Activated CD8-positive, alpha-beta T cell treated with anti-CD3 and anti-CD28 coated beads, Interleukin-2, amount 10 ng/mL, durations not matched to agents 7 days and 5 days (primary cell): ENCODE measurements at regions not wholly inside any gene's neighbourhood (a gene's known extent, or its start where the extent isn't known, plus 50 kb on each side); places are given as distances from the start of the nearest gene placed in this dataset.
"Not testable (repeated sequence)": the region's sequence is repeated elsewhere in the genome, so short reads cannot be mapped to it uniquely, and the experiment has no call there.

Source experiments
- ATAC-seq: fragments of 150-1000 bp; cut with Tn5 transposase; one replicate; pipeline ENCODE4 v1.10.0; 2021; ENCODE audit warnings: moderate library complexity
- CTCF ChIA-PET: fragments of 350-600 bp; sonication (Branson Sonifier 250); formaldehyde crosslinking; loops from one replicate; lab custom pipeline; 2021; ENCODE audit warnings: antibody characterized with exemption; lab: Charles Lee
- POLR2A ChIA-PET: fragments of 350-600 bp; sonication (Branson Sonifier 250); formaldehyde crosslinking; loops from one replicate; lab custom pipeline; 2021; ENCODE audit warnings: antibody characterized with exemption; lab: Charles Lee
- DNase-seq: peaks from one replicate; pipeline ENCODE4 v3.0.0-alpha.2; 2020
- H3K27ac Mint-ChIP-seq: one replicate; pipeline ENCODE4 v1.8.0; 2021; ENCODE audit warnings: mild to moderate bottlenecking, mixed read lengths
- H3K27me3 Mint-ChIP-seq: one replicate; pipeline ENCODE4 v1.8.0; 2021; ENCODE audit warnings: low read depth, mixed read lengths
- H3K36me3 Mint-ChIP-seq: one replicate; pipeline ENCODE4 v1.8.0; 2021; ENCODE audit warnings: low read depth, mixed read lengths
- H3K4me1 Mint-ChIP-seq: one replicate; pipeline ENCODE4 v1.8.0; 2021; ENCODE audit warnings: low read depth, mixed read lengths
- H3K4me3 Mint-ChIP-seq: one replicate; pipeline ENCODE4 v1.8.0; 2021; ENCODE audit warnings: mild to moderate bottlenecking, mixed read lengths
- H3K9me3 Mint-ChIP-seq: one replicate; pipeline ENCODE4 v1.8.0; 2022; ENCODE audit warnings: mixed read lengths; ENCODE audit not compliant: insufficient read depth

GRCh38 chr13:54368387-54368786 lies 1339.8 kb downstream of the OLFM4 start:
- POLR2A ChIA-PET, result no interaction called here

GRCh38 chr13:54373211-54373610 lies 1344.6 kb downstream of the OLFM4 start:
- POLR2A ChIA-PET, result no interaction called here
- H3K4me3 Mint-ChIP-seq, result no peak overlapping the region
- no peak for ATAC-seq
- H3K27me3 Mint-ChIP-seq, result no peaks in the 10 kb centered on the region
- H3K4me1 Mint-ChIP-seq, result no peaks in the 10 kb centered on the region
- H3K27ac Mint-ChIP-seq, result no peak overlapping the region
- DNase-seq, result no peak
- H3K36me3 Mint-ChIP-seq, result no peaks in the 10 kb centered on the region
- CTCF ChIA-PET, result no interaction called here
- H3K9me3 Mint-ChIP-seq, result peaks cover 28% of the 10 kb centered on the region

More at GRCh38 chr13:54368387-54368786, 1339.8 kb downstream of the OLFM4 start:
- H3K4me1 Mint-ChIP-seq, result no peaks in the 10 kb centered on the region
- no peaks in the 10 kb centered on the region for H3K27me3 Mint-ChIP-seq
- no peak overlapping the region for H3K4me3 Mint-ChIP-seq
- no peak for DNase-seq
- no peak for ATAC-seq
- H3K27ac Mint-ChIP-seq, result no peak overlapping the region
- peaks cover 31% of the 10 kb centered on the region for H3K9me3 Mint-ChIP-seq
- no peaks in the 10 kb centered on the region for H3K36me3 Mint-ChIP-seq
- CTCF ChIA-PET, result no interaction called here

GRCh38 chr13:54379461-54379860 lies 1350.8 kb downstream of the OLFM4 start:
- peaks cover 18% of the 10 kb centered on the region for H3K9me3 Mint-ChIP-seq
- ChIA-PET POLR2A (no interaction called here), CTCF (no interaction called here)
- no peak for ATAC-seq
- H3K4me3 Mint-ChIP-seq, result no peak overlapping the region
- no peak for DNase-seq
- no peaks in the 10 kb centered on the region for H3K27me3 Mint-ChIP-seq
- no peak overlapping the region for H3K27ac Mint-ChIP-seq
- no peaks in the 10 kb centered on the region for H3K4me1 Mint-ChIP-seq
- no peaks in the 10 kb centered on the region for H3K36me3 Mint-ChIP-seq

- no peaks in the 10 kb centered on the region for H3K4me1 Mint-ChIP-seq
- ChIA-PET CTCF (no interaction called here), POLR2A (no interaction called here)
- H3K27ac Mint-ChIP-seq, result no peak overlapping the region
- no peaks in the 10 kb centered on the region for H3K36me3 Mint-ChIP-seq
- H3K27me3 Mint-ChIP-seq, result no peaks in the 10 kb centered on the region
- DNase-seq (no peak), ATAC-seq (no peak)
- peaks cover 18% of the 10 kb centered on the region for H3K9me3 Mint-ChIP-seq
- H3K4me3 Mint-ChIP-seq, result no peak overlapping the region
Observed at GRCh38 chr13:54383604-54384003, 1355.0 kb downstream of the OLFM4 start.

- Mint-ChIP-seq H3K9me3 (peaks cover 5% of the 10 kb centered on the region), H3K36me3 (no peaks in the 10 kb centered on the region), H3K4me1 (no peaks in the 10 kb centered on the region), H3K27ac (no peak overlapping the region), H3K4me3 (no peak overlapping the region), H3K27me3 (no peaks in the 10 kb centered on the region)
- DNase-seq (no peak), ATAC-seq (no peak)
- POLR2A ChIA-PET, result no interaction called here
- CTCF ChIA-PET, result no interaction called here
Observed at GRCh38 chr13:54387625-54388024, 1359.0 kb downstream of the OLFM4 start.

GRCh38 chr13:54390841-54391240 lies 1362.2 kb downstream of the OLFM4 start:
- Mint-ChIP-seq H3K9me3 (peaks cover 16% of the 10 kb centered on the region), H3K27ac (no peak overlapping the region), H3K4me1 (no peaks in the 10 kb centered on the region), H3K36me3 (no peaks in the 10 kb centered on the region), H3K4me3 (no peak overlapping the region), H3K27me3 (no peaks in the 10 kb centered on the region)
- CTCF ChIA-PET, result no interaction called here
- ATAC-seq (no peak), DNase-seq (no peak)
- POLR2A ChIA-PET, result no interaction called here

GRCh38 chr13:54394085-54394700 lies 1365.6 kb downstream of the OLFM4 start:
- DNase-seq (no peak), ATAC-seq (no peak)
- H3K9me3 Mint-ChIP-seq, result peaks cover 16% of the 10 kb centered on the region
- H3K4me1 Mint-ChIP-seq, result no peaks in the 10 kb centered on the region
- no peaks in the 10 kb centered on the region for H3K27me3 Mint-ChIP-seq
- no peak overlapping the region for H3K27ac Mint-ChIP-seq
- no peak overlapping the region for H3K4me3 Mint-ChIP-seq
- no peaks in the 10 kb centered on the region for H3K36me3 Mint-ChIP-seq
- ChIA-PET CTCF (no interaction called here), POLR2A (no interaction called here)

GRCh38 chr13:54394908-54395307 lies 1366.3 kb downstream of the OLFM4 start:
- Mint-ChIP-seq H3K4me1 (no peaks in the 10 kb centered on the region), H3K4me3 (no peak overlapping the region), H3K36me3 (no peaks in the 10 kb centered on the region), H3K27ac (no peak overlapping the region), H3K9me3 (peaks cover 19% of the 10 kb centered on the region), H3K27me3 (no peaks in the 10 kb centered on the region)
- CTCF ChIA-PET, result no interaction called here
- DNase-seq, result no peak
- ATAC-seq, result no peak
- POLR2A ChIA-PET, result no interaction called here

GRCh38 chr13:54402495-54402894 lies 1373.9 kb downstream of the OLFM4 start:
- Mint-ChIP-seq H3K36me3 (no peaks in the 10 kb centered on the region), H3K27ac (no peak overlapping the region), H3K4me1 (no peaks in the 10 kb centered on the region), H3K27me3 (no peaks in the 10 kb centered on the region), H3K9me3 (peaks cover 17% of the 10 kb centered on the region), H3K4me3 (no peak overlapping the region)
- DNase-seq (no peak), ATAC-seq (no peak)
- CTCF ChIA-PET, result no interaction called here
- POLR2A ChIA-PET, result no interaction called here

- H3K27ac Mint-ChIP-seq, result no peak overlapping the region
- no peaks in the 10 kb centered on the region for H3K4me1 Mint-ChIP-seq
- no peak for ATAC-seq
- no peaks in the 10 kb centered on the region for H3K36me3 Mint-ChIP-seq
- CTCF ChIA-PET, result no interaction called here
- H3K27me3 Mint-ChIP-seq, result no peaks in the 10 kb centered on the region
- no peak for DNase-seq
- H3K4me3 Mint-ChIP-seq, result no peak overlapping the region
- H3K9me3 Mint-ChIP-seq, result peaks cover 10% of the 10 kb centered on the region
- POLR2A ChIA-PET, result no interaction called here
Observed at GRCh38 chr13:54415753-54416366, 1387.2 kb downstream of the OLFM4 start.

- H3K27me3 Mint-ChIP-seq, POLR2A ChIA-PET, DNase-seq, H3K4me1 Mint-ChIP-seq, H3K36me3 Mint-ChIP-seq, H3K4me3 Mint-ChIP-seq, H3K27ac Mint-ChIP-seq, ATAC-seq, CTCF ChIA-PET, H3K9me3 Mint-ChIP-seq: not testable (repeated sequence)
Observed at GRCh38 chr13:54422946-54423345, 1394.3 kb downstream of the OLFM4 start.

- Mint-ChIP-seq H3K36me3 (no peaks in the 10 kb centered on the region), H3K4me3 (no peak overlapping the region), H3K4me1 (no peaks in the 10 kb centered on the region), H3K9me3 (no peaks in the 10 kb centered on the region), H3K27me3 (no peaks in the 10 kb centered on the region), H3K27ac (no peak overlapping the region)
- no peak for ATAC-seq
- no peak for DNase-seq
- POLR2A ChIA-PET, result no interaction called here
- CTCF ChIA-PET, result no interaction called here
Observed at GRCh38 chr13:54424344-54424743, 1395.7 kb downstream of the OLFM4 start.
